GDM1 (cell line): ENCODE measurements at regions not wholly inside any gene's neighbourhood (a gene's known extent, or its start where the extent isn't known, plus 50 kb on each side); places are given as distances from the start of the nearest gene placed in this dataset.

ENCODE experiments used
- DNase-seq: peaks from one replicate; lab custom pipeline; 2025; lab: John Stamatoyannopoulos, UW

GRCh38 chr1:75984781-75985180 lies 52.6 kb upstream of the ASB17 start:
- no peak for DNase-seq

GRCh38 chr1:75985827-75986226 lies 53.6 kb upstream of the ASB17 start:
- no peak for DNase-seq

- DNase-seq, result no peak
Observed at GRCh38 chr1:75986478-75986877, 54.3 kb upstream of the ASB17 start.

- DNase-seq, result no peak
Observed at GRCh38 chr1:75989121-75989520, 56.9 kb upstream of the ASB17 start.

GRCh38 chr1:75990686-75991085 lies 58.5 kb upstream of the ASB17 start:
- DNase-seq, result no peak

- DNase-seq, result peak; percentile 42
Observed at GRCh38 chr1:75991497-75992114, 59.4 kb upstream of the ASB17 start.

GRCh38 chr1:75992312-75992711 lies 60.1 kb upstream of the ASB17 start:
- no peak for DNase-seq

- DNase-seq, result no peak
Observed at GRCh38 chr1:75993661-75994060, 61.5 kb upstream of the ASB17 start.

- no peak for DNase-seq
Observed at GRCh38 chr1:75996196-75996595, 64.0 kb upstream of the ASB17 start.

GRCh38 chr1:75999034-75999433 lies 66.8 kb upstream of the ASB17 start:
- no peak for DNase-seq

GRCh38 chr1:76003946-76004345 lies 70.6 kb upstream of the ST6GALNAC3 start:
- DNase-seq, result no peak

GRCh38 chr1:76005765-76006164 lies 68.8 kb upstream of the ST6GALNAC3 start:
- no peak for DNase-seq

- DNase-seq, result no peak
Observed at GRCh38 chr1:76006234-76006633, 68.3 kb upstream of the ST6GALNAC3 start.

- no peak for DNase-seq
Observed at GRCh38 chr1:76010802-76011201, 63.7 kb upstream of the ST6GALNAC3 start.

GRCh38 chr1:76012341-76013205 lies 62.0 kb upstream of the ST6GALNAC3 start:
- no peak for DNase-seq

GRCh38 chr1:76013206-76013581 lies 61.4 kb upstream of the ST6GALNAC3 start:
- DNase-seq, result no peak

GRCh38 chr1:76015478-76016103 lies 59.0 kb upstream of the ST6GALNAC3 start:
- no peak for DNase-seq

- no peak for DNase-seq
Observed at GRCh38 chr1:76018045-76018444, 56.5 kb upstream of the ST6GALNAC3 start.

GRCh38 chr1:76021846-76022245 lies 52.7 kb upstream of the ST6GALNAC3 start:
- DNase-seq, result no peak

GRCh38 chr1:76023669-76024435 lies 50.7 kb upstream of the ST6GALNAC3 start:
- DNase-seq, result peak; percentile 54
